ENCODE measurements at regions not wholly inside any gene's neighbourhood (a gene's known extent, or its start where the extent isn't known, plus 50 kb on each side); places are given as distances from the start of the nearest gene placed in this dataset.

DNA sequence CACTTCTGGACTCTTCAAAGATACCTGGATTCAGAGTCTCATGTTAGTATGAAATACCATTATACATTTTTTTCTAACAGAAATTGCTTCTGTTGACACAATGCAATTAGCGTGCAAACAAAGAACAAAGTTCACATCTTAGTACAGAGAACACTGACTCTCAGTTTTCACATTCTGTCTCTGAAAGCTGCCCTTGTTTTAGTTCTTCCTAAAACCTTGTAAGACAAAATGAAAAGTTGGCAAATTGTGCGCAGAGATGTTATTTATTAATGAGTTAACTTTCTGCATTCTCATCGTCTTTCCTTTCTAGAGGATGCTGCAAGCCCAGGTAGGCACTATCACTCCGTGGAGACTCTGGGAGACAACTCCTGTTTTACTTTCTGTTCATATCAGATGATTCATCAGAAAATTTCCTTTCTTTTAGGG, 377.3 kb upstream of the POU3F3 start:
- DNase-seq (ENCODE audit: low spot score in 2 of 2): no peak
- Histone ChIP-seq H3K4me3 (no peak overlapping the region), H3K9me3 (no peaks in the 10 kb centered on the region), H3K4me1 (no peaks in the 10 kb centered on the region), H3K27me3 (ENCODE audit: low read depth) (no peaks in the 10 kb centered on the region), H3K36me3 (replicated peaks) (no peaks in the 10 kb centered on the region)
- in situ Hi-C loops (cut with MboI; ENCODE audit: low sequenced_read_pairs): no loop called here

- Histone ChIP-seq H3K36me3 (replicated peaks) (no peaks in the 10 kb centered on the region), H3K9me3 (no peaks in the 10 kb centered on the region), H3K27me3 (ENCODE audit: low read depth) (no peaks in the 10 kb centered on the region), H3K4me3 (no peak overlapping the region), H3K4me1 (no peaks in the 10 kb centered on the region)
- in situ Hi-C loops (cut with MboI; ENCODE audit: low sequenced_read_pairs): no loop called here
- DNase-seq (ENCODE audit: low spot score in 2 of 2): no peak
Observed at GRCh38 chr2:104481341-104481740, 372.6 kb upstream of the POU3F3 start.

GRCh38 chr2:104487366-104487765, 366.5 kb upstream of the POU3F3 start:
- Histone ChIP-seq H3K9me3 (no peaks in the 10 kb centered on the region), H3K4me1 (no peaks in the 10 kb centered on the region), H3K27me3 (ENCODE audit: low read depth) (no peaks in the 10 kb centered on the region), H3K4me3 (no peak overlapping the region), H3K36me3 (replicated peaks) (no peaks in the 10 kb centered on the region)
- no peak for DNase-seq (ENCODE audit: low spot score in 2 of 2)
- in situ Hi-C loops (cut with MboI; ENCODE audit: low sequenced_read_pairs): no loop called here

DNA sequence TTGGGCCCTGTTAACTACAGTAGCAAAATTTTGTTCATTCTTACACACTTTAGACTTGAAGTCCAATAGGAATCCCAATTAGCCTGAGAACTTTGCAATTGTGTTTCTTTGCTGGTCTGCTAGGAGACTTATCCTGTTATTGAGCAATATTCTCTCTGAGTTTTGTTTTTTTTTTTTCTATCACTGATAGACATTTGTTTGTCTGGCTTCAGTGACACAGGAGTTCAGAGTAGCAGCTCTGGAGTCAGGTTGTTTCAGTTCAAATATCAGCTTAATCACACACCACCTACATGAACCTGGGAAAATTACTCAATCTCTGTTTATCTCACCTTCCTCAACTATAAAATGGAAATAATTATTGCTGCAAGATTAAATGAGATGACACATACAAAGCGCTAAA, 360.2 kb upstream of the POU3F3 start:
- in situ Hi-C loops (cut with MboI; ENCODE audit: low sequenced_read_pairs): no loop called here
- no peaks in the 10 kb centered on the region for H3K9me3 ChIP-seq
- DNase-seq (ENCODE audit: low spot score in 2 of 2): no peak
- no peak overlapping the region for H3K4me3 ChIP-seq
- no peaks in the 10 kb centered on the region for H3K27me3 ChIP-seq (ENCODE audit: low read depth)
- H3K4me1 ChIP-seq: no peaks in the 10 kb centered on the region
- H3K36me3 ChIP-seq (replicated peaks): no peaks in the 10 kb centered on the region

- Histone ChIP-seq H3K9me3 (no peaks in the 10 kb centered on the region), H3K36me3 (replicated peaks) (no peaks in the 10 kb centered on the region), H3K4me1 (no peaks in the 10 kb centered on the region), H3K4me3 (no peak overlapping the region), H3K27me3 (ENCODE audit: low read depth) (no peaks in the 10 kb centered on the region)
- no peak for DNase-seq (ENCODE audit: low spot score in 2 of 2)
- in situ Hi-C loops (cut with MboI; ENCODE audit: low sequenced_read_pairs): no loop called here
Observed at GRCh38 chr2:104501342-104501741, 352.6 kb upstream of the POU3F3 start.

DNA sequence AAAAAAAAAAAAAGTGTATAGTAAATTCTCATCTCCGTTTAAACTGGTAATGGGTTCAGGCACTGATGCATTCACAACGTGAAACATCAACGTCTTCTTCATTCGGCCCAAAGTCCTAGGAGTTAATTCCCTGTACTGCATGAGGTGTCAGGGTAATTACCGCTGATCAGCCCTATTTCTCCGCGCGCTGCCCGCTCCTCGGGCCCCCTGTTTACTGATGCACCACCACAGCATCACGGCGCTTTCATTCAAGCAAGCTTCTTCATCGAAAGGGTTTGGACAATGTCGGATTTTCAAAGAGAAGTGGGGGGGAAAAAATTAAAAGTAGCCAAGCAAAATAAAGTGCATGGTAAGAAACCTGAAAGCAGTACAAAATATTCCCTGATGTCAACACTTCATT, 352.0 kb upstream of the POU3F3 start:
- Histone ChIP-seq H3K4me3 (no peak overlapping the region), H3K9me3 (no peaks in the 10 kb centered on the region), H3K36me3 (replicated peaks) (no peaks in the 10 kb centered on the region), H3K4me1 (no peaks in the 10 kb centered on the region), H3K27me3 (ENCODE audit: low read depth) (no peaks in the 10 kb centered on the region)
- DNase-seq (ENCODE audit: low spot score in 2 of 2): no peak
- in situ Hi-C loops (cut with MboI; ENCODE audit: low sequenced_read_pairs): no loop called here

GRCh38 chr2:104502901-104503300, 351.0 kb upstream of the POU3F3 start:
- Histone ChIP-seq H3K9me3 (no peaks in the 10 kb centered on the region), H3K27me3 (ENCODE audit: low read depth) (no peaks in the 10 kb centered on the region), H3K36me3 (replicated peaks) (no peaks in the 10 kb centered on the region), H3K4me1 (no peaks in the 10 kb centered on the region), H3K4me3 (no peak overlapping the region)
- no peak for DNase-seq (ENCODE audit: low spot score in 2 of 2)
- in situ Hi-C loops (cut with MboI; ENCODE audit: low sequenced_read_pairs): no loop called here

DNA sequence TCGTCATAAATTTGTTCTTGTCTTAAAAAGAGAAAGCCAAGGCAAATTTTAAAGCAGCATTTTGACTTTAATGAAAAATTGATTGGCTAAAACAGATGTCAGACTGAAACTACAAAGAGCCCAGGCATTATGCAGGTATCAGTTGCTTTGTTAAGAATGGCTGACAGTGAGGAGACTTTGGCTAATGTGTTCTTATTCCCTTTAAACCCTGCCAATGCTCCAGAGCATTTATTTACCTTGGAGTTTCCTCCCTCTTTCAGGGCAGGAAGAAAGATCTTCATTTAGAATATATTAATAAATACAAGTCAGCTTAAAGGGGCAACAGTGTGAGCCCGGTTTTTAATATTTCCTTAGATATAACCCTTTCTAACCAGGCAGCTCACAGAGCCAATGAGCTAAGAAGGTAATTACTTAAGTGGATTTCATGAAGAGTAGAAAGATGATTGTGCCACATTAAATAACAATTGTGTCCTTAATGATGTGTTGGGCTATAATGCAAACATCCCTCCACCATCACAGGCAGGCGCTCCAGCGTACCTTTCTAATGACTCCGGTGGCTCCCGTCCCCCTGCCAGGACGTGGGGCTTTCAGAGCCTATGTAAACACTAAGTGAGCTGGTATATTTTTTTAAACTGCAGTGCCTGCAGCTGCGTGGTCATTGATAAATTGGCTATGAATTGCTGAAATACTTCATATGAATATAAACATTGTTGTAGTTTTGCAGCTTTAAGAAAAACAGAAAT, 349.4 kb upstream of the POU3F3 start:
- Histone ChIP-seq H3K4me1 (no peaks in the 10 kb centered on the region), H3K9me3 (no peaks in the 10 kb centered on the region), H3K27me3 (ENCODE audit: low read depth) (no peaks in the 10 kb centered on the region), H3K36me3 (replicated peaks) (no peaks in the 10 kb centered on the region), H3K4me3 (no peak overlapping the region)
- in situ Hi-C loops (cut with MboI; ENCODE audit: low sequenced_read_pairs): no loop called here
- no peak for DNase-seq (ENCODE audit: low spot score in 2 of 2)

DNA sequence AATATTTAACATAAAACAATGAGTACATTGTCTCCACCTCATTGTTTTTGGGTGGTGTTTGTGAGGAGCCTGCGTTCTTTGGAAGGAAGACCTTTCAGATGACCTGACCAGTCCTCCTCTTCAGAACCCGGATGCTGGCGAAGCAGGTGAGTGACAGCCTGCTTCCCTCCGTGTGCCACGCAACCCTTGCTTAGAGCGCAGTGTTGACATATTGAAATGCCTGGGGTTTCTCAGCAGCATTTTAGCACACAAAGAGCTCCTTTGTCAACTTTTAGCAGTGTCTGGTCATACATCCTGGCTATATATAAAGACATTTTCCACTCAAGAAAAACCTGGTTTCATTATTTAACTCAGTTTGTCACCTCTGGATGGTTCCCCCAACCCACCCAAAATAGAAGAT, 335.7 kb upstream of the POU3F3 start:
- Histone ChIP-seq H3K27me3 (ENCODE audit: low read depth) (no peaks in the 10 kb centered on the region), H3K4me1 (no peaks in the 10 kb centered on the region), H3K4me3 (no peak overlapping the region), H3K36me3 (replicated peaks) (no peaks in the 10 kb centered on the region), H3K9me3 (no peaks in the 10 kb centered on the region)
- in situ Hi-C loops (cut with MboI; ENCODE audit: low sequenced_read_pairs): no loop called here
- DNase-seq (ENCODE audit: low spot score in 2 of 2): no peak

DNA sequence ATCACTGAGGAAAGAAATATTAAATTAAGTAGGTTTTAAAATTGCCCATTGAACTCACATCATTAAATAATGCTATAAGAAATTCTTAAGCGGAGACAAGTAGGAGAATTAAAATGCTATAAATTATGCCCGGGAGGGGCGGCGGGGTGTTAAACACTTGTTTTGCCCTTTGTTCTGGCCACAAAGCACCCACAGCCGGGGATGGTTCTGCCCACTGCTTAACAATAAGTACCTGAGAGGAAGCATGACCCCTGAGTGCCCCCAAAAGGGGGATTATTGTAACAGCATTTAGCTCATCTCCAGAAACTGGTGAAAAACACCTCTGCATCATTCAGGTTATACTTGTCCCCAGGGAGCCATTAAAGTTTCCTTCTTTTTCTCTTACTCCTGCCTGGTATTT, 332.7 kb upstream of the POU3F3 start:
- DNase-seq (ENCODE audit: low spot score in 2 of 2): no peak

DNA sequence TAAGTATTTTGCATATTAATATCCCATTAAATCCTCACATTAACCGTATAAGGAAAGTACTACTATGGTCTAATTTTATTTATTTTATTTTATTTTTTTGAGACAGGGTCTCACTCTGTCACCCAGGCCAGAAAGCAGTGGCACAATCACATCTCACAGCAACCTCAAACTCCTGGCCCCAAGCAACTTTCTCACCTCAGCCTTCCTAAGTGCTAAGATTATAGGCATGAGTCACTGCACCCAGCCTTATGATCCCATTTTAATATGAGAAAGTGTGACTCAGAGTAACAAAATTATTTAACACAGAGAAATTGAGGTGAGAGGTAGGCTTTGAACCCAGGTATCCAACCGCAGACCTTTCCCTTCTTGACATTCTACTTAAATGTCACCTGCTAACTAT, 330.0 kb upstream of the POU3F3 start:
- Histone ChIP-seq H3K9me3 (no peaks in the 10 kb centered on the region), H3K4me1 (no peaks in the 10 kb centered on the region), H3K27me3 (ENCODE audit: low read depth) (no peaks in the 10 kb centered on the region), H3K4me3 (no peak overlapping the region), H3K36me3 (replicated peaks) (no peaks in the 10 kb centered on the region)
- no peak for DNase-seq (ENCODE audit: low spot score in 2 of 2)
- in situ Hi-C loops (cut with MboI; ENCODE audit: low sequenced_read_pairs): no loop called here

More for the DNA sequence above, 332.7 kb upstream of the POU3F3 start:
- in situ Hi-C loops (cut with MboI; ENCODE audit: low sequenced_read_pairs): no loop called here
- H3K4me3 ChIP-seq: no peak overlapping the region
- no peaks in the 10 kb centered on the region for H3K36me3 ChIP-seq (replicated peaks)
- no peaks in the 10 kb centered on the region for H3K9me3 ChIP-seq
- no peaks in the 10 kb centered on the region for H3K27me3 ChIP-seq (ENCODE audit: low read depth)
- H3K4me1 ChIP-seq: no peaks in the 10 kb centered on the region

GRCh38 chr2:104528101-104528500, 325.8 kb upstream of the POU3F3 start:
- no peaks in the 10 kb centered on the region for H3K36me3 ChIP-seq (replicated peaks)
- no peaks in the 10 kb centered on the region for H3K27me3 ChIP-seq (ENCODE audit: low read depth)
- DNase-seq (ENCODE audit: low spot score in 2 of 2): no peak
- no peak overlapping the region for H3K4me3 ChIP-seq
- H3K9me3 ChIP-seq: no peaks in the 10 kb centered on the region
- no peaks in the 10 kb centered on the region for H3K4me1 ChIP-seq
- in situ Hi-C loops (cut with MboI; ENCODE audit: low sequenced_read_pairs): no loop called here

DNA sequence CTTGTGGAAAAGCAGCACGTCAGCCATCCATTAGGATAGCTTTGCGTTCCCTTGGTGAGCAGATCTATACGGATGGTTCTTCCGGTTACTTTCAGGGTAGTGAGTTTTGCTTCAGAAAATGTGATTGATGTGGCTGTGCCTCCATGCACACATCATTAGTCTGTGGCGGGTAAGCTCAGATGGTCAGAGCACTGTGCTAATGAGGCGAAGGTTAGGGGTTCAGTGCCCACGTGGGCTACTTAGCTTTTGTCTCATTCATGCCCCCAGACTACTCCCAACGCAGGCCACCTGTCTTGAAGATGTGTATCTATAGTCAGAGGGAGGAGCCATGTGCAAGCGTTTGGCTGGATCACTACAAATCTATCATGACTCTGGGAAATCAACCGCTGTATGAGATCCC, 322.8 kb upstream of the POU3F3 start:
- in situ Hi-C loops (cut with MboI; ENCODE audit: low sequenced_read_pairs): no loop called here
- no peaks in the 10 kb centered on the region for H3K4me1 ChIP-seq
- H3K9me3 ChIP-seq: no peaks in the 10 kb centered on the region
- no peak for DNase-seq (ENCODE audit: low spot score in 2 of 2)
- H3K27me3 ChIP-seq (ENCODE audit: low read depth): no peaks in the 10 kb centered on the region
- no peak overlapping the region for H3K4me3 ChIP-seq
- no peaks in the 10 kb centered on the region for H3K36me3 ChIP-seq (replicated peaks)

DNA sequence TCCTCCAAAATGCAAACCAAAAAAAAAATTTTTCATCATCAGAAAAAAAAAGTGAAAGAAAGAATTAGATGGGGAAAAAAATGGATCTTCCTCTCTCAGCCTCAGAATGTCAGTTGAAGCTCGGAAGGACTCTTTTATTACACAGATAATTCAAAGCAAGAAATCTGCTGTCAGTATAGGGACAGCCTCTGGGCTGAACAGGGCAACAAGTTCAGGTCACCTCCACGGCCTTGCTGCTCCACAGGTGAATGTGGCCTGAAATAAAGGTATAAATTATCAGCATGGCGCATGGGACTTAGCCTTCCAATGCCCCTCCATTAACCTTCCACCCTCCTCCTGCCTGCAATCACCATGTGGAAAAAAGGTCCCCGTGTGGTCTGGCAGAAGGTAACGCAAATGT, 316.8 kb upstream of the POU3F3 start:
- in situ Hi-C loops (cut with MboI; ENCODE audit: low sequenced_read_pairs): no loop called here
- H3K4me3 ChIP-seq: no peak overlapping the region
- H3K9me3 ChIP-seq: no peaks in the 10 kb centered on the region
- H3K36me3 ChIP-seq (replicated peaks): no peaks in the 10 kb centered on the region
- peaks cover 3% of the 10 kb centered on the region; the same call in 1 of the 2 replicates for H3K27me3 ChIP-seq (ENCODE audit: low read depth)
- no peak for DNase-seq (ENCODE audit: low spot score in 2 of 2)
- H3K4me1 ChIP-seq: no peaks in the 10 kb centered on the region

DNA sequence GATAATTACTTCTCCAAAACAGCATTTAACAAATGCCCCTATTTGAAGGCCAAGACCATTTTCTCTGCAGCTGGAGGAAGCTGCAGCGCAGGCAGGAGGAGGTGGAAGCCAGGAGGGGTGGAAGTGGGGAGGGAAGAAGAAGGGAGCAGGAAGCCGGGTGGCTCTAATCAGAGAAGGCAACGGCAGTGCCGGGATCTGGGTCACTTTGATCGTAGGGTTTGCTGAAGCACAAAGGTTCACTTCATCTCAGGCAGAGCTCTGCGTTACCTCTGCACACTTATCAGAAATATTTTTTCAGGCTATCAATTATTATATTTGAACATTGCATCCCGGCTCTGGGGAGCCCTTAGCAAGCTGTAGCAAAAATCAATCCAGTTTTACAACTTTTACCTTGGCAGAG, 315.8 kb upstream of the POU3F3 start:
- Histone ChIP-seq H3K9me3 (no peaks in the 10 kb centered on the region), H3K4me1 (no peaks in the 10 kb centered on the region), H3K4me3 (no peak overlapping the region), H3K27me3 (ENCODE audit: low read depth) (peaks cover 3% of the 10 kb centered on the region; the same call in 1 of the 2 replicates), H3K36me3 (replicated peaks) (no peaks in the 10 kb centered on the region)
- in situ Hi-C loops (cut with MboI; ENCODE audit: low sequenced_read_pairs): no loop called here
- no peak for DNase-seq (ENCODE audit: low spot score in 2 of 2)

Data from HAP-1 (cell line).